HepG2 (cell line): ENCODE measurements at regions not wholly inside any gene's neighbourhood (a gene's known extent, or its start where the extent isn't known, plus 50 kb on each side); places are given as distances from the start of the nearest gene placed in this dataset.

Experiments
- ATAC-seq: fragments of 200-7000 bp; cut with Tn5 transposase; 3 replicates; pipeline ENCODE4 v1.9.1; 2020; ENCODE audit warnings: mild to moderate bottlenecking, moderate library complexity
- BruUV-seq: library from RNA; stranded (reverse); fragments of 400-500 nt; replicated peaks from 2 replicates; lab custom pipeline; 2021; lab: Mats Ljungman, UMichigan
- CTCF ChIA-PET: fragments of 300-600 bp; formaldehyde crosslinking; extraction: SDS; loops from one replicate; lab custom pipeline; 2021; ENCODE audit warnings: low total read pairs, inconsistent platforms, low intra/inter-chr PET ratio; lab: Yijun Ruan, JAX
- POLR2A ChIA-PET: fragments of 350-600 bp; sonication (Branson Sonifier 250); formaldehyde crosslinking; loops from one replicate; lab custom pipeline; 2020; ENCODE audit warnings: antibody characterized with exemption, inconsistent platforms; lab: Yijun Ruan, JAX
- DNase-seq: peaks from one replicate; pipeline ENCODE4 v3.0.0-alpha.2; 2015; ENCODE audit warnings: low spot score
- FAIRE-seq: peaks from 3 replicates; lab custom pipeline; 2011; peaks lifted over from hg19 to GRCh38; lab: Jason Lieb, UNC
- H2AFZ ChIP-seq: one replicate; pipeline ENCODE4 v1.6.1; 2011; ENCODE audit warnings: low read length, inconsistent platforms
- H3K27ac ChIP-seq: fragments of 300-600 bp; 3 replicates; pipeline ENCODE4 v1.8.0; 2011; ENCODE audit warnings: mixed run types, mild to moderate bottlenecking, mixed read lengths, low read length, inconsistent platforms; ENCODE audit not compliant: insufficient read depth; ENCODE audit errors: extremely low read length
- H3K27me3 ChIP-seq, 2 experiments: fragments of 200-600 bp in 1 of 2; 2 replicates in 1 of 2; 3 replicates in 1 of 2; pipeline versions ENCODE4 v1.6.0 to v1.8.0; 2011; ENCODE audit warnings: low read length in 2 of 2, mild to moderate bottlenecking in 2 of 2, moderate library complexity in 2 of 2, inconsistent platforms in 1 of 2; ENCODE audit not compliant: insufficient read depth in 2 of 2, control insufficient read depth in 1 of 2
- H3K36me3 ChIP-seq, 2 experiments: fragments of 200-600 bp in 1 of 2; replicated peaks in 1 of 2; 2 replicates in 1 of 2; 3 replicates in 1 of 2; pipeline versions ENCODE4 v1.5.1 to v1.8.0; 2011; ENCODE audit warnings: low read length in 2 of 2, inconsistent platforms in 1 of 2; ENCODE audit not compliant: insufficient read depth in 2 of 2, control insufficient read depth in 1 of 2
- H3K4me1 ChIP-seq: 2 replicates; pipeline ENCODE4 v1.5.1; 2012; ENCODE audit warnings: low read length, inconsistent platforms; ENCODE audit not compliant: insufficient read depth
- H3K4me2 ChIP-seq: 2 replicates; pipeline ENCODE4 v1.6.0; 2011; ENCODE audit warnings: low read depth, low read length, inconsistent platforms
- H3K4me3 ChIP-seq, 3 experiments: fragments of 200-600 bp in 1 of 3; sonication (generic), shearing (Covaris generic) in 1 of 3; replicated peaks in 1 of 3; 2 replicates each; pipeline ENCODE4 v1.5.1; 2011 to 2016; ENCODE audit warnings: low read length in 3 of 3, inconsistent platforms in 2 of 3, low read depth in 2 of 3, mild to moderate bottlenecking in 2 of 3, control low read depth in 1 of 3, mixed read lengths in 1 of 3; ENCODE audit not compliant: insufficient read depth in 1 of 3
- H3K79me2 ChIP-seq: one replicate; pipeline ENCODE4 v1.6.1; 2011; ENCODE audit warnings: low read length, inconsistent platforms; ENCODE audit not compliant: insufficient read depth
- H3K9ac ChIP-seq: 2 replicates; pipeline ENCODE4 v1.6.0; 2011; ENCODE audit warnings: mild to moderate bottlenecking, low read depth, low read length, inconsistent platforms; ENCODE audit not compliant: insufficient read depth
- H3K9me3 ChIP-seq: 2 replicates; pipeline ENCODE4 v1.5.1; 2012; ENCODE audit warnings: mild to moderate bottlenecking, low read length
- H4K20me1 ChIP-seq: 2 replicates; pipeline ENCODE4 v1.6.0; 2011; ENCODE audit warnings: inconsistent platforms, mild to moderate bottlenecking, low read length, moderate library complexity; ENCODE audit not compliant: insufficient read depth
- ATF2 ChIP-seq: sonication (generic); formaldehyde crosslinking; IDR thresholded peaks from 2 replicates; pipeline ENCODE4 v1.4.0; 2020; ENCODE audit warnings: missing genetic modification reagents
- BRD4 ChIP-seq: sonication (generic); formaldehyde crosslinking; IDR thresholded peaks from 2 replicates; pipeline ENCODE4 v1.4.0; 2020; ENCODE audit warnings: missing genetic modification reagents
- CC2D1A ChIP-seq: sonication (generic); formaldehyde crosslinking; IDR thresholded peaks from 2 replicates; pipeline ENCODE4 v1.8.1; 2023; ENCODE audit warnings: mild to moderate bottlenecking, missing genetic modification reagents
- CREB1 ChIP-seq, 2 experiments: fragments of 450-650 bp in 1 of 2; IDR thresholded peaks; 2 replicates each; pipeline ENCODE4 v1.6.1; 2016 to 2017; ENCODE audit warnings: control low read depth in 1 of 2, mild to moderate bottlenecking in 1 of 2, missing compliant biosample characterization in 1 of 2, missing genetic modification characterization in 1 of 2
- DDIT3 ChIP-seq: sonication (generic); formaldehyde crosslinking; IDR thresholded peaks from 2 replicates; pipeline ENCODE4 v1.4.0; 2020; ENCODE audit warnings: mild to moderate bottlenecking, missing genetic modification reagents
- FOXO4 ChIP-seq: sonication (generic); formaldehyde crosslinking; conservative IDR thresholded peaks from 2 replicates; pipeline ENCODE4 v1.8.1; 2023; ENCODE audit warnings: missing genetic modification reagents
- KLF15 ChIP-seq: sonication (generic); formaldehyde crosslinking; IDR thresholded peaks from 2 replicates; pipeline ENCODE4 v1.8.1; 2023; ENCODE audit warnings: borderline replicate concordance, mild to moderate bottlenecking, inconsistent platforms, missing genetic modification reagents, mixed read lengths
- MAFF ChIP-seq: IDR thresholded peaks from 2 replicates; pipeline ENCODE4 v1.6.1; 2011; ENCODE audit warnings: low read depth, low read length, improper control_type of control experiment
- MAFK ChIP-seq, 2 experiments: IDR thresholded peaks in 1 of 2; conservative IDR thresholded peaks in 1 of 2; 2 replicates each; pipeline ENCODE4 v1.6.1; 2011; ENCODE audit warnings: improper control_type of control experiment in 2 of 2, low read length in 2 of 2
- REXO4 ChIP-seq: sonication (generic); formaldehyde crosslinking; IDR thresholded peaks from 2 replicates; pipeline ENCODE4 v1.8.0; 2022; ENCODE audit warnings: missing genetic modification reagents, mild to moderate bottlenecking, borderline replicate concordance
- RFXAP ChIP-seq: sonication (generic); formaldehyde crosslinking; IDR thresholded peaks from 2 replicates; pipeline ENCODE4 v1.4.0; 2020; ENCODE audit warnings: missing genetic modification reagents, borderline replicate concordance
- ZNF253 ChIP-seq: sonication (generic); formaldehyde crosslinking; IDR thresholded peaks from 2 replicates; pipeline ENCODE4 v1.8.0; 2022; ENCODE audit warnings: mild to moderate bottlenecking, missing genetic modification reagents, borderline replicate concordance
- ZNF431 ChIP-seq: sonication (generic); formaldehyde crosslinking; IDR thresholded peaks from 2 replicates; pipeline ENCODE4 v1.9.0; 2022; ENCODE audit warnings: missing genetic modification reagents, low read depth, mild to moderate bottlenecking, borderline replicate concordance
- ZNF619 ChIP-seq: sonication (generic); formaldehyde crosslinking; IDR thresholded peaks from 2 replicates; pipeline ENCODE4 v1.4.0; 2020; ENCODE audit warnings: mild to moderate bottlenecking, missing genetic modification reagents
- ZNF674 ChIP-seq: sonication (generic); formaldehyde crosslinking; IDR thresholded peaks from 2 replicates; pipeline ENCODE4 v1.5.0; 2020; ENCODE audit warnings: low read depth, mild to moderate bottlenecking, missing genetic modification reagents
- WGBS: methylation state at CpG from one replicate; pipeline ENCODE4 v1.1.6; 2017; ENCODE audit warnings: low lambda C conversion rate; 5-methylcytosine and 5-hydroxymethylcytosine counted together
- in situ Hi-C: cut with HindIII; loops from 2 replicates; pipeline ENCODE4 v1.10.0; 2017; ENCODE audit warnings: low pct_unique_long_range_greater_than_20kb; ENCODE audit not compliant: extremely low pct_ligation_motif_present
- intact Hi-C: fragments of 100-400 bp; cut with micrococcal nuclease; formaldehyde crosslinking; loops from one replicate; pipeline ENCODE4 v1.10.0; 2022; ENCODE audit not compliant: unreplicated experiment

- H3K9ac ChIP-seq: no peak overlapping the region
- in situ Hi-C loops (no loop called here), intact Hi-C loops (no loop called here)
- ATAC-seq (no peak), DNase-seq (no peak), FAIRE-seq (no peak)
- no peaks in the 10 kb centered on the region for H3K79me2 ChIP-seq
- H3K27ac ChIP-seq: no peak overlapping the region
- BruUV-seq: no TSS peak
- ChIA-PET CTCF (no interaction called here), POLR2A (no interaction called here)
- peaks cover 53% of the 10 kb centered on the region for H3K9me3 ChIP-seq
- H3K4me2 ChIP-seq: no peak overlapping the region
- TF ChIP-seq ZNF619 (CRISPR knock-in tag) (no peak), BRD4 (CRISPR knock-in tag) (no peak), MAFF (peak; percentile 67; the same call in 1 of the 2 replicates), CC2D1A (CRISPR knock-in tag) (no peak), MAFK (conservative IDR thresholded peaks at IDR 0.05 in 1 of 2, IDR thresholded peaks at IDR 0.05 in 1 of 2; ENCODE audit: low read length in 2 of 2) (peak; percentile 77 to 79), ZNF253 (CRISPR knock-in tag) (no peak), ZNF431 (CRISPR knock-in tag) (no peak), REXO4 (CRISPR knock-in tag) (no peak), DDIT3 (CRISPR knock-in tag) (no peak), FOXO4 (CRISPR knock-in tag) (no peak), ATF2 (no peak), KLF15 (CRISPR knock-in tag) (no peak), RFXAP (CRISPR knock-in tag) (no peak), CREB1 (IDR thresholded peaks at IDR 0.05) (peak; percentile 90), CREB1 (CRISPR knock-in tag; IDR thresholded peaks at IDR 0.05) (no peak), ZNF674 (no peak)
- no peak overlapping the region for H3K4me3 ChIP-seq
- H3K27me3 ChIP-seq: no peaks in the 10 kb centered on the region
- WGBS: 9% methylated on average over 5 of the region's 5 CpGs
- no peaks in the 10 kb centered on the region for H3K36me3 ChIP-seq
- no peaks in the 10 kb centered on the region for H3K4me1 ChIP-seq
- no peaks in the 10 kb centered on the region for H4K20me1 ChIP-seq
- H2AFZ ChIP-seq: no peak overlapping the region
Observed at GRCh38 chr20:39424962-39425678, 463.0 kb downstream of the DHX35 start.
